ENCODE measurements at regions not wholly inside any gene's neighbourhood (a gene's known extent, or its start where the extent isn't known, plus 50 kb on each side); places are given as distances from the start of the nearest gene placed in this dataset.
"Not testable (repeated sequence)": the region's sequence is repeated elsewhere in the genome, so short reads cannot be mapped to it uniquely, and the experiment has no call there.

DNA sequence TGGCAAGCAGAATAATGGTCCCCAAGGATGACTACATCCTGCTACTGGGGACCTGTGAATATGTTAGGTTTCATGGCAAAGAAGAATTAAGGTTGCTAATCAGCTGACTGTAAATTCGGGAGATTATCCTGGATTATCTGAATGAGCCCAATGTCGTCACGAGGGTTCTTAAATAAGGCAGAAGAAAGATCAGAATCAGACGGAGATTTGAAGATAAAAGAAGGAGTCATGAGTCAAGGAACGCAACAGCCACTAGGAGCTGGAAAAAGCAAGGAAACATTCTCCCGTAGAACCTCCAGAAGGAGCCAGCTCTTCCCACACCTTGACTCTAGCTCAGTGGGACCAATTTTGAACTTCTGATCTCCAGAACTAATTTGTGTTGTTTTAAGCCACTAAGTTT, 82.9 kb upstream of the APBB1IP start:
- DNase-seq (ENCODE audit: low read depth in 2 of 3, low spot score in 1 of 3): no peak

DNA sequence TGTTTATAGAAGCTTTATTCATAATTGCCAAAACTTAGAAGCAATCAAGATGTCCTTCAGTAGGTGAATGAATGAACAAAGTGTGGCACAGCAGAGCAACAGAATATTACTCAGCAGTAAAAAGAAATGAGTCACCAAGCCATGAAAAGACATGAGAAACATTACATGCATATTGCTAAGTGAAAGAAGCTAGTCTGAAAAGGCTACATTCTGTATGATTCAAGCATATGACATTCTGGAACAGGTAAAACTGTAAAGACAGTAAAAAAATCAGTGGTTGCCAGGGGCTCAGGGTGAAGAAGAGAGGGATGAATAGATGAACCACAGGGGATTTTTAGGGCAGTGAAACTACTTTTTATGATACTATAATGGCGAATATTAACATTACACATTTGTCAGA, 80.9 kb upstream of the APBB1IP start:
- peak in 1 of 3 donors; percentile 1 for DNase-seq (ENCODE audit: low read depth in 2 of 3, low spot score in 1 of 3)

DNA sequence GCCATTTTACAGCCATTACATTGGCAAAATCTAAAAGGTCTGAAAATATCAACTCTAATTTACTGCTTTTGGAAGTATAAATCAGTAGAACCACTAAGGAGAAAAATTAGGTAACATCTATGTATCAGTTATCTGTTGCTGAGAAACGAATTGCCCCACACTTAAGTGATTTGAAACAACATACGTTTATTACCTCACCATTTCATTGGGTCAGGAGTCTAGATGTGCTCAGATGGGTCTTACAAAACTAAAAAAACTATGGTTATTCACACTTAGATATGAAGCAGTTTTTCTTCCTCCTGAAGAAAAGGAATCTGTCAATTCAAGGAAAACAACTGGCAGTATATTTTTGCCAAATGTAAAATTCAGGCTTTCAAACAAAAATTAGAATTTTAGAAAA, 80.1 kb upstream of the APBB1IP start:
- no peak for DNase-seq (ENCODE audit: low read depth in 2 of 3, low spot score in 1 of 3)

GRCh38 chr10:26359670-26360069, 78.5 kb upstream of the APBB1IP start:
- no peak for DNase-seq (ENCODE audit: low read depth in 2 of 3, low spot score in 1 of 3)

DNA sequence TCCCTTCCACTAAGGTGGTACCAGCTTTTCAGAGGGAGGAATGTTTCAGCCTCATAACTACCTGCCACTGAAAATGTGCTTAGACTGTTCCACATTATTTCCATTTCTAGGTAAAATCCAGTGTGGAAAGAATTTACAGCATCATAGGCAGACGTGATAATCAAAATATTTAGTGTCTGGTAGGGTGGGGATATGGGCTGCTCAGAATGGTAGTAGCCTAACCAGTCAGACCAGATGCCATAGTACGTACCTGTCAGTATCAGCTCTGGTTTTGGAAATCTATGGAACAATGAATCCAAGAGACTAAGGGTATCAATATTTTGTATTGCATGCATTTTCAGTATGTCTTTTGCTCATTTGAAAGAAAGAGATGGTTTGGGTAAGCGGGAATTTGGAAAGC, 76.8 kb upstream of the APBB1IP start:
- DNase-seq (ENCODE audit: low read depth in 2 of 3, low spot score in 1 of 3): no peak

DNA sequence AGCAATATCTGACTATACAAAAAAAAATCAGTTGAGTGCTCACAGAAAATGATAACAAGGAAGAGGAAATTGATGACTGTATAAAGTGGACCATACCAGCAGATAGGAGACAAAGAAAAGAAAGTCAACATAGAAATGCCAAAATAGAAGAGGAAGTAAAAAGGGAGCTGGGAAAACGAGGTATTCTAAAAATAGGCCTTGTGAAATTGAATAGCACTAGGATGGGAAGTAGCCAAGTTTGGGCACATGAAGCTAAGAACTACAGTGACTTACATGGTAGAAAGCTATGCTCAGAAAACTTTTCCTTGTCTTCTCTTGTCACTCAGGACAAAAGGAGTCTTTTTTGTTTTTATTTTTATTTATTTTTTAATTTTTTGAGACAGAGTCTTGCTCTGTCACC, 76.2 kb upstream of the APBB1IP start:
- no peak for DNase-seq (ENCODE audit: low read depth in 2 of 3, low spot score in 1 of 3)

GRCh38 chr10:26365681-26366358, 72.3 kb upstream of the APBB1IP start:
- DNase-seq (ENCODE audit: low read depth in 2 of 3, low spot score in 1 of 3): no peak

GRCh38 chr10:26367035-26367434, 71.1 kb upstream of the APBB1IP start:
- not testable (repeated sequence) for DNase-seq (ENCODE audit: low read depth in 2 of 3, low spot score in 1 of 3)

GRCh38 chr10:26367771-26368170, 70.4 kb upstream of the APBB1IP start:
- peak in 2 of 3 donors; percentile 20 for DNase-seq (ENCODE audit: low read depth in 2 of 3, low spot score in 1 of 3)

GRCh38 chr10:26368463-26368862, 69.7 kb upstream of the APBB1IP start:
- no peak for DNase-seq (ENCODE audit: low read depth in 2 of 3, low spot score in 1 of 3)

GRCh38 chr10:26372513-26373354, 65.4 kb upstream of the APBB1IP start:
- no peak for DNase-seq (ENCODE audit: low read depth in 2 of 3, low spot score in 1 of 3)

DNA sequence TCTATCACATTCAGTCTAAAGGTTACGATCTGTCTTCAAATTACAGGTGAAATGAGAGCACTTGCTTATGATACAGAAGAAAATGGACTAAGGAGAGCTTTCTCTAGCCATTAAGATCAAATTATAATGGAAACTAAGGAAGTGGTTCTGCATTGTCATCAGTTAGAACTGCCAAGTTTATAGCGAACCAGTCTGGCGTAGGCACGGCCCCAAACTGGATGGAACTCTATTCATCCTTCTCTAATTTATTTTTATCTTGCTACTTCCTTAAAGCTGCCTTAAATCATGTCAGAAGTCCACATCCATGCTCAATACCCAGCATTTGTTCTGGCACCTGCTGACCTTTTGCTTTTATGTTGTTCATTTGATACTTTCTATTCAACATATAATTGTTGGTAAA, 63.7 kb upstream of the APBB1IP start:
- no peak for DNase-seq (ENCODE audit: low read depth in 2 of 3, low spot score in 1 of 3)

GRCh38 chr10:26377224-26377810, 60.8 kb upstream of the APBB1IP start:
- not testable (repeated sequence) for DNase-seq (ENCODE audit: low read depth in 2 of 3, low spot score in 1 of 3)

DNA sequence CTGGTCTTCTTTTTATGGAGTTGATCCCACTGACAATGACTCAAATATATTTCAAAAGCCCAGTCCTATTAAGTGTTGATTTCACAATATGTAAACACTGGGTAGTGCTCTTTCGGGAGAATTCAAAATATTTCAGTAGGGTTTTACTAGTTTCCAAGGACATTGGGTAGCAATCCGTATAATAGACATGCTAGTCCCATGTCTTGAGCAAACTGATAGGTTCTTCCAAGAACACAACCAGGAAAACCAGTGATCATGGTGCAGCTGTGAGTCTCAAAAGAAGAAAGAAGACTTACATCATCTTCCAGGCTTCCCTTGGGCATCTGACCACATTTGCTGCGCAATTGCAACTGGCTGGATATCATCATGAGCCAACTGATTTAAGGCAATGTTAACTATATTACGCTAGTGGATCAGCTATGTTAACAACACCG, 59.3 kb upstream of the APBB1IP start:
- DNase-seq (ENCODE audit: low read depth in 2 of 3, low spot score in 1 of 3): no peak

GRCh38 chr10:26380815-26381214, 57.3 kb upstream of the APBB1IP start:
- DNase-seq (ENCODE audit: low read depth in 2 of 3, low spot score in 1 of 3): no peak

GRCh38 chr10:26381986-26382385, 56.2 kb upstream of the APBB1IP start:
- no peak for DNase-seq (ENCODE audit: low read depth in 2 of 3, low spot score in 1 of 3)

- DNase-seq (ENCODE audit: low read depth in 2 of 3, low spot score in 1 of 3): no peak
These were observed 53.5 kb upstream of the APBB1IP start for GRCh38 chr10:26384600-26384999.

DNA sequence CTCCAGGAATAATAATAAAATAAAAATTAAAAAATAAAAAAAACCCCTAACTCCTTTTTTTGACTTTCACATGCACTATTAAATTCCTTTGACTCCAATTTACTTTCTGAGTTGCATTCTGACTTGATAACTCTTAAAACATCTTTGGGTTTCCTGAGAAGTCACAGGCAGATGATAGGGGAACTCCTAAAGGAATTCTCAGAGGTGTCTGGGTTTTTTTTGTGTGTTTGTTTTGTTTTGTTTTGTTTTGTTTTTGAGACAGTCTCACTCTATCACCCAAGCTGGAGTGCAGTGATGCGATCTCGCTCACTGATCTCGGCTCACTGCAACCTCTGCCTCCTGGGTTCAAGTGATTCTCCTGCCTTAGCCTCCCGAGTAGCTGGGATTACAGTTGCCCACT, 52.7 kb upstream of the APBB1IP start:
- no peak for DNase-seq (ENCODE audit: low read depth in 2 of 3, low spot score in 1 of 3)

DNA sequence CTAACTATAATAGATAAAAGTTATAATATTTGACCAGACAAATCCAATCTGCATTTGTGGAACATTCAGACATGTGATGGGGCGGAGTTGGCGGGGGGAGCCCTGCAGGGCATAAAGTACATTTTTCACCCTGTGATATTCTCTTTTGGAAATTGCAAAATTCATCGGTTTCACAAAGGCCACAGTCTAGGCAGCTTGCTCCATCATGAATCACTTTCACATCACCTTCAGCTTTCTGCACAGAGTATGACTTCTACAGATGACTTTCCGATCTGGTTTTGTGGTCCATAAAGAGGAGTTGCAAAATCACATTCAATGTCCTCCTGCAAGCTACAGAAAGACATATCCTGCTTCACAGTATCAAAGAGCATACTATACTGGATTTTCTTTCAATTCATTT, 51.4 kb upstream of the APBB1IP start:
- no peak for DNase-seq (ENCODE audit: low read depth in 2 of 3, low spot score in 1 of 3)
